Mucosa of descending colon (tissue), 3 donors: ENCODE measurements at regions not wholly inside any gene's neighbourhood (a gene's known extent, or its start where the extent isn't known, plus 50 kb on each side); places are given as distances from the start of the nearest gene placed in this dataset.

ENCODE experiments used
- ATAC-seq: fragments of 200-7000 bp; cut with Tn5 transposase; one replicate; pipeline ENCODE4 v1.9.1; 2020; ENCODE audit warnings: mild to moderate bottlenecking, moderate library complexity
- DNase-seq, 3 donors: peaks; one replicate each; pipeline ENCODE4 v3.0.0-alpha.2; 2020
- H3K36me3 ChIP-seq: fragments of 200-600 bp; one replicate; pipeline ENCODE4 v1.8.0; 2021; ENCODE audit warnings: low read depth, mild to moderate bottlenecking
- H3K4me1 ChIP-seq: fragments of 200-600 bp; one replicate; pipeline ENCODE4 v1.8.0; 2021; ENCODE audit warnings: low read depth, mild to moderate bottlenecking
- H3K4me3 ChIP-seq: fragments of 200-600 bp; one replicate; pipeline ENCODE4 v1.8.0; 2021; ENCODE audit warnings: mild to moderate bottlenecking
- H3K9me3 ChIP-seq: fragments of 200-600 bp; one replicate; pipeline ENCODE4 v1.8.0; 2021; ENCODE audit warnings: mild to moderate bottlenecking
- CTCF ChIP-seq: fragments of 200-600 bp; IDR thresholded peaks from one replicate; pipeline ENCODE4 v1.8.0; 2022; ENCODE audit warnings: antibody characterized with exemption, mild to moderate bottlenecking
- intact Hi-C, 2 donors: fragments of 100-400 bp; cut with DNase I in 1 of 2; cut with micrococcal nuclease in 1 of 2; formaldehyde crosslinking; loops; one replicate each; pipeline versions ENCODE4 v1.11.0 to v1.11.1; 2022; cut with DNase I, micrococcal nuclease
- donor health status: DM: no; HTN: no; CAD: no; lungs with moderate emphysema.
- donor health status: DM: no; HTN: no; CAD: no.
- donor health status: DM: no; HTN: yes; CAD: no.

GRCh38 chr7:131238347-131238931 is 89.2 kb upstream of the MKLN1 start:
- no peak overlapping the region for H3K4me3 ChIP-seq
- intact Hi-C loops, result no loop called here
- DNase-seq, result no peak
- H3K36me3 ChIP-seq, result no peaks in the 10 kb centered on the region
- no peaks in the 10 kb centered on the region for H3K4me1 ChIP-seq
- ATAC-seq, result peak; percentile 89
- H3K9me3 ChIP-seq, result no peaks in the 10 kb centered on the region
- no peak for TF ChIP-seq CTCF

DNA sequence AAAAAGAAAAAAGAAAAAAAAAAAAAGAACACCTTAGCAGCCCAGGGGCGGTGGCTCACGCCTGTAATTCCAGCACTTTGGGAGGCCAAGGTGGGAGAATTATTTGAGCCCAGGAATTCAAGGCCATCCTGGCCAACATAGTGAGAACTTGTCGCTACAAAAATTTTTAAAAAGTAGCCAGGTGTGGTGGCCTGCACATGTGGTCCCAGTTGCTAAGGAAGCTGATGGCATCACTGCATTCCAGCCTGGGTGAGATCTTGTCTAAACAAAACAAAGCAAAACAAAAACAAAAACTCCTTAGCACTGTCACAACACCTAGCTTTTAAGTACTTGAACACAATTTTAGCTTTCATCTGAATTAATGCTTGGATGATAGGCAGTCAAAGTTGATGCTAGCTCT is 86.3 kb upstream of the MKLN1 start:
- intact Hi-C loops, result no loop called here
- H3K36me3 ChIP-seq, result no peaks in the 10 kb centered on the region
- H3K4me1 ChIP-seq, result no peaks in the 10 kb centered on the region
- DNase-seq (no peak), ATAC-seq (no peak)
- TF ChIP-seq CTCF, result no peak
- H3K4me3 ChIP-seq, result no peak overlapping the region
- no peaks in the 10 kb centered on the region for H3K9me3 ChIP-seq

DNA sequence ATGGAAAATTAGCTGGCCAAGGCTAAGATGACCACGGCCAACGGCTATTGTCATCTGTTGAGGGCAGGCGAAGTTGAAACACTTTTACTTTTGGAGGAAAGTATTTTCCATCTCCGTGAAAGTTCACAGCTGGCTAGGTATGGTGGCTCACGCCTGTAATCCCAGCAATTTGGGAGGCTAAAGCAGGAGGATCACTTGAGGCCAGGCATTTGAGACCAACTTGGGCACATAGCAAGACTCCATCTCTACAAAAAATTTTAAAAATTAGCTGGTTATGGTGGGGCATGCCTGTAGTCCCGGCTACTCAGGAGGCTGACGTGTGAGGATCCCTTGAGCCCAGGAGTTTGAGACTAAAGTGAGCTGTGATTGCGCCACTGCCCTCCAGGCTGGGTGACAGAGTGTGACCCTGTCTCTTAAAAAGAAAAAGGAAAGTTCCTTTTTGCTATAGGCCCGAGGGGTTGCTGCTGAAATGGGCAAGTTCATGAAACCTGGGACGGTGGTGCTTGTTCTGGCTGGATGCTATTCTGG is 85.5 kb upstream of the MKLN1 start:
- Histone ChIP-seq H3K36me3 (no peaks in the 10 kb centered on the region), H3K9me3 (no peaks in the 10 kb centered on the region), H3K4me3 (no peak overlapping the region), H3K4me1 (no peaks in the 10 kb centered on the region)
- ATAC-seq (no peak), DNase-seq (no peak)
- TF ChIP-seq CTCF, result no peak
- intact Hi-C loops, result no loop called here

- ATAC-seq, result peak; percentile 36
- intact Hi-C loops, result no loop called here
These were observed 83.3 kb upstream of the MKLN1 start for GRCh38 chr7:131244259-131244852.

DNA sequence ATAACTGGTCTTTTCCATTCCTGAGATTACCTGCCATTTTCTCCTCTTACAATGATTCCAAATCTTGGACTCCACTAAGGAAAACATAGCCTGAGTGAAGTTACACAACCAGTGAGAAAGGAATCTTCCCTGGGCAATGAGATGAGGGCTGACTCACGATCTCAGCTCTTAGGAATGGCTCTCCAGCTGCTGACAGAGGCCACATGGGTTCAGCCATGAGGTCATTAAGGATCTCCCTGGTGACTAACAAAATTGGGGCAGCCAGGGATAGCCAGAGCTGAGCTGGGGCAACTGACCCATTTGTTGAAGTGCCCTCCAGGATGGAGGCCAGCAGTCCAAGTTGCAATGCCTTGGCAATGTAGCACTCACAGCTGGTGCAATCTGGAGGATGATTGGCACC is 78.7 kb upstream of the MKLN1 start:
- no peaks in the 10 kb centered on the region for H3K4me1 ChIP-seq
- H3K4me3 ChIP-seq, result no peak overlapping the region
- H3K9me3 ChIP-seq, result no peaks in the 10 kb centered on the region
- intact Hi-C loops, result no loop called here
- DNase-seq, result peak in 1 of 3 donors; percentile 41
- no peaks in the 10 kb centered on the region for H3K36me3 ChIP-seq
- peak; percentile 77 for ATAC-seq
- TF ChIP-seq CTCF, result no peak

More at GRCh38 chr7:131244259-131244852, 83.3 kb upstream of the MKLN1 start:
- Histone ChIP-seq H3K36me3 (no peaks in the 10 kb centered on the region), H3K4me3 (no peak overlapping the region), H3K4me1 (no peaks in the 10 kb centered on the region), H3K9me3 (no peaks in the 10 kb centered on the region)
- TF ChIP-seq CTCF, result no peak
- no peak for DNase-seq
